Neural cell (in vitro differentiated cells): ENCODE measurements at regions not wholly inside any gene's neighbourhood (a gene's known extent, or its start where the extent isn't known, plus 50 kb on each side); places are given as distances from the start of the nearest gene placed in this dataset.

Experiments used
- H2AFZ ChIP-seq: fragments of 200-600, 300-800 bp; sonication (generic), shearing (Covaris generic); 2 replicates; pipeline ENCODE4 v1.6.0; 2014; ENCODE audit warnings: low read depth, mild to moderate bottlenecking, antibody characterized with exemption, low read length, moderate library complexity
- H3F3A ChIP-seq: fragments of 200-600 bp; shearing (Covaris generic); 2 replicates; pipeline ENCODE4 v1.6.1; 2016; ENCODE audit warnings: mild to moderate bottlenecking, moderate library complexity, mixed read lengths, antibody characterized with exemption, low read length; ENCODE audit not compliant: insufficient read depth, poor library complexity, severe bottlenecking
- H3K27ac ChIP-seq: fragments of 200-600, 300-800 bp; sonication (generic), shearing (Covaris generic); 2 replicates; pipeline ENCODE4 v1.5.1; 2014; ENCODE audit warnings: mild to moderate bottlenecking, low read length, moderate library complexity
- H3K27me3 ChIP-seq: fragments of 300-800, 200-600 bp; sonication (generic), shearing (Covaris generic); 2 replicates; pipeline ENCODE4 v1.6.0; 2014; ENCODE audit warnings: mild to moderate bottlenecking, low read depth, low read length, moderate library complexity; ENCODE audit not compliant: insufficient read depth
- H3K36me3 ChIP-seq: fragments of 300-800, 200-600 bp; sonication (generic), shearing (Covaris generic); 2 replicates; pipeline ENCODE4 v1.5.1; 2014; ENCODE audit warnings: mild to moderate bottlenecking, antibody characterized with exemption, low read length, moderate library complexity; ENCODE audit not compliant: insufficient read depth
- H3K4me2 ChIP-seq: fragments of 300-800, 200-600 bp; sonication (generic), shearing (Covaris generic); 2 replicates; pipeline ENCODE4 v1.6.0; 2014; ENCODE audit warnings: mild to moderate bottlenecking, low read length
- H3K4me3 ChIP-seq: fragments of 300-800, 200-600 bp; sonication (generic), shearing (Covaris generic); 2 replicates; pipeline ENCODE4 v1.5.1; 2014; ENCODE audit warnings: mild to moderate bottlenecking, low read length, moderate library complexity
- H3K79me2 ChIP-seq: fragments of 200-600 bp; shearing (Covaris generic); replicated peaks from 2 replicates; pipeline ENCODE4 v1.6.0; 2014; ENCODE audit warnings: mild to moderate bottlenecking, low read length, moderate library complexity; ENCODE audit not compliant: insufficient read depth
- H3K9ac ChIP-seq: fragments of 300-800, 200-600 bp; sonication (generic), shearing (Covaris generic); 2 replicates; pipeline ENCODE4 v1.6.1; 2016; ENCODE audit warnings: mild to moderate bottlenecking, low read length, mixed read lengths
- H3K9me2 ChIP-seq: fragments of 200-600 bp; shearing (Covaris generic); 2 replicates; pipeline ENCODE4 v1.6.1; 2016; ENCODE audit warnings: mild to moderate bottlenecking, low read length, mixed read lengths; ENCODE audit not compliant: insufficient read depth
- H3K9me3 ChIP-seq: fragments of 200-600, 300-800 bp; sonication (generic), shearing (Covaris generic); 2 replicates; pipeline ENCODE4 v1.6.1; 2016; ENCODE audit warnings: mild to moderate bottlenecking, mixed run types, low read length, moderate library complexity, mixed read lengths
- H4K20me1 ChIP-seq: fragments of 200-600 bp; shearing (Covaris generic); 2 replicates; pipeline ENCODE4 v1.6.1; 2016; ENCODE audit warnings: mild to moderate bottlenecking, mixed run types; ENCODE audit not compliant: insufficient read depth
- CTCF ChIP-seq: fragments of 450-650 bp; IDR thresholded peaks from 2 replicates; pipeline ENCODE4 v1.5.1; 2014; ENCODE audit warnings: antibody characterized with exemption, mild to moderate bottlenecking, moderate library complexity; ENCODE audit not compliant: poor library complexity, severe bottlenecking
- EP300 ChIP-seq: fragments of 450-650 bp; conservative IDR thresholded peaks from 2 replicates; pipeline ENCODE4 v1.6.1; 2014; ENCODE audit warnings: antibody characterized with exemption, mild to moderate bottlenecking, moderate library complexity; ENCODE audit not compliant: poor library complexity, severe bottlenecking
- EZH2 ChIP-seq: fragments of 200-600, 300-800 bp; shearing (Covaris generic), sonication (generic); IDR thresholded peaks from 2 replicates; pipeline ENCODE4 v1.6.1; 2014; ENCODE audit warnings: antibody characterized with exemption, low read length, borderline replicate concordance, mild to moderate bottlenecking; ENCODE audit not compliant: insufficient read depth, poor library complexity, severe bottlenecking
- MXI1 ChIP-seq: fragments of 450-650 bp; conservative IDR thresholded peaks from 2 replicates; pipeline ENCODE4 v1.6.1; 2014; ENCODE audit warnings: antibody characterized with exemption, mild to moderate bottlenecking; ENCODE audit not compliant: poor library complexity, severe bottlenecking
- POLR2AphosphoS5 ChIP-seq: IDR thresholded peaks from 2 replicates; pipeline ENCODE4 v1.6.1; 2012
- RAD21 ChIP-seq: fragments of 450-650 bp; conservative IDR thresholded peaks from 2 replicates; pipeline ENCODE4 v1.6.1; 2014; ENCODE audit warnings: antibody characterized with exemption, mild to moderate bottlenecking, moderate library complexity
- SMC3 ChIP-seq: fragments of 450-650 bp; conservative IDR thresholded peaks from 2 replicates; pipeline ENCODE4 v1.6.1; 2014; ENCODE audit warnings: antibody characterized with exemption, mild to moderate bottlenecking, moderate library complexity; ENCODE audit not compliant: poor library complexity
- TAF1 ChIP-seq: IDR thresholded peaks from 2 replicates; pipeline ENCODE4 v1.6.1; 2012; ENCODE audit warnings: low read depth
- TF ChIP-seq, protein P1 (sequence below): IDR thresholded peaks from 2 replicates; pipeline ENCODE4 v1.6.1; 2012; ENCODE audit warnings: borderline replicate concordance

GRCh38 chr10:117911684-117912083 lies 135.1 kb downstream of the RAB11FIP2 start:
- Histone ChIP-seq H4K20me1 (no peaks in the 10 kb centered on the region), H3K4me3 (no peak overlapping the region), H3K9me2 (no peaks in the 10 kb centered on the region), H3K9ac (no peak overlapping the region), H3K27ac (no peak overlapping the region), H3F3A (no peaks in the 10 kb centered on the region), H3K4me2 (no peak overlapping the region), H3K9me3 (no peaks in the 10 kb centered on the region), H2AFZ (no peak overlapping the region), H3K36me3 (no peaks in the 10 kb centered on the region), H3K79me2 (no peaks in the 10 kb centered on the region), H3K27me3 (no peaks in the 10 kb centered on the region)
- TF ChIP-seq EZH2 (no peak), RAD21 (no peak), EP300 (no peak), SMC3 (no peak), TAF1 (no peak), CTCF (no peak), MXI1 (no peak), POLR2AphosphoS5 (no peak)
- TF ChIP-seq, protein P1, sequence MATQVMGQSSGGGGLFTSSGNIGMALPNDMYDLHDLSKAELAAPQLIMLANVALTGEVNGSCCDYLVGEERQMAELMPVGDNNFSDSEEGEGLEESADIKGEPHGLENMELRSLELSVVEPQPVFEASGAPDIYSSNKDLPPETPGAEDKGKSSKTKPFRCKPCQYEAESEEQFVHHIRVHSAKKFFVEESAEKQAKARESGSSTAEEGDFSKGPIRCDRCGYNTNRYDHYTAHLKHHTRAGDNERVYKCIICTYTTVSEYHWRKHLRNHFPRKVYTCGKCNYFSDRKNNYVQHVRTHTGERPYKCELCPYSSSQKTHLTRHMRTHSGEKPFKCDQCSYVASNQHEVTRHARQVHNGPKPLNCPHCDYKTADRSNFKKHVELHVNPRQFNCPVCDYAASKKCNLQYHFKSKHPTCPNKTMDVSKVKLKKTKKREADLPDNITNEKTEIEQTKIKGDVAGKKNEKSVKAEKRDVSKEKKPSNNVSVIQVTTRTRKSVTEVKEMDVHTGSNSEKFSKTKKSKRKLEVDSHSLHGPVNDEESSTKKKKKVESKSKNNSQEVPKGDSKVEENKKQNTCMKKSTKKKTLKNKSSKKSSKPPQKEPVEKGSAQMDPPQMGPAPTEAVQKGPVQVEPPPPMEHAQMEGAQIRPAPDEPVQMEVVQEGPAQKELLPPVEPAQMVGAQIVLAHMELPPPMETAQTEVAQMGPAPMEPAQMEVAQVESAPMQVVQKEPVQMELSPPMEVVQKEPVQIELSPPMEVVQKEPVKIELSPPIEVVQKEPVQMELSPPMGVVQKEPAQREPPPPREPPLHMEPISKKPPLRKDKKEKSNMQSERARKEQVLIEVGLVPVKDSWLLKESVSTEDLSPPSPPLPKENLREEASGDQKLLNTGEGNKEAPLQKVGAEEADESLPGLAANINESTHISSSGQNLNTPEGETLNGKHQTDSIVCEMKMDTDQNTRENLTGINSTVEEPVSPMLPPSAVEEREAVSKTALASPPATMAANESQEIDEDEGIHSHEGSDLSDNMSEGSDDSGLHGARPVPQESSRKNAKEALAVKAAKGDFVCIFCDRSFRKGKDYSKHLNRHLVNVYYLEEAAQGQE: no peak

GRCh38 chr10:117914334-117914733 lies 132.4 kb downstream of the RAB11FIP2 start:
- H3F3A ChIP-seq: no peaks in the 10 kb centered on the region
- no peak overlapping the region for H3K4me2 ChIP-seq
- H2AFZ ChIP-seq: no peak overlapping the region
- H3K36me3 ChIP-seq: no peaks in the 10 kb centered on the region
- no peaks in the 10 kb centered on the region for H3K27me3 ChIP-seq
- TF ChIP-seq EP300 (no peak), EZH2 (no peak), CTCF (no peak), RAD21 (no peak), POLR2AphosphoS5 (no peak), TAF1 (no peak), SMC3 (no peak), MXI1 (no peak)
- TF ChIP-seq, protein P1: no peak
- H4K20me1 ChIP-seq: no peaks in the 10 kb centered on the region
- H3K9me2 ChIP-seq: no peaks in the 10 kb centered on the region
- no peak overlapping the region for H3K9ac ChIP-seq
- no peaks in the 10 kb centered on the region for H3K9me3 ChIP-seq
- H3K4me3 ChIP-seq: no peak overlapping the region
- H3K79me2 ChIP-seq: no peaks in the 10 kb centered on the region
- H3K27ac ChIP-seq: no peak overlapping the region
